Esophagus muscularis mucosa (tissue), 4 donors: ENCODE measurements at regions not wholly inside any gene's neighbourhood (a gene's known extent, or its start where the extent isn't known, plus 50 kb on each side); places are given as distances from the start of the nearest gene placed in this dataset.

Experiments used
- DNase-seq: peaks from one replicate; pipeline ENCODE4 v3.0.0-alpha.2; 2017; ENCODE audit errors: extremely low spot score
- H3K27ac ChIP-seq, 4 donors: fragments of 200-600 bp; sonication (generic); replicated peaks in 1 of 4; 1 replicate in 3 of 4; 2 replicates in 1 of 4; pipeline ENCODE4 v1.5.1; 2016 to 2019; ENCODE audit warnings: mild to moderate bottlenecking in 1 of 4
- H3K27me3 ChIP-seq, 4 donors: fragments of 200-600 bp; sonication (generic); one replicate each; pipeline versions ENCODE4 v1.5.1 to v1.6.0; 2016 to 2019
- H3K36me3 ChIP-seq, 4 donors: fragments of 200-600 bp; sonication (generic); one replicate each; pipeline ENCODE4 v1.5.1; 2016 to 2019
- H3K4me1 ChIP-seq, 4 donors: fragments of 200-600 bp; sonication (generic); one replicate each; pipeline ENCODE4 v1.5.1; 2016 to 2019
- H3K4me3 ChIP-seq, 4 donors: fragments of 200-600 bp; sonication (generic); 1 replicate in 2 of 4; 2 replicates in 2 of 4; pipeline ENCODE4 v1.5.1; 2016 to 2019; ENCODE audit warnings: mild to moderate bottlenecking in 4 of 4, moderate library complexity in 1 of 4
- H3K9me3 ChIP-seq, 4 donors: fragments of 200-600 bp; sonication (generic); 1 replicate in 3 of 4; 2 replicates in 1 of 4; pipeline ENCODE4 v1.5.1; 2016 to 2019
- EP300 ChIP-seq: sonication (generic); formaldehyde crosslinking; IDR thresholded peaks from one replicate; pipeline ENCODE4 v1.6.1; 2017; ENCODE audit warnings: antibody characterized with exemption
- POLR2A ChIP-seq: fragments of 450-650 bp; IDR thresholded peaks from one replicate; pipeline ENCODE4 v1.6.1; 2017; ENCODE audit warnings: antibody characterized with exemption, moderate library complexity, mild to moderate bottlenecking, low read depth
- POLR2AphosphoS5 ChIP-seq, 2 donors: sonication (generic); formaldehyde crosslinking; IDR thresholded peaks; one replicate each; pipeline ENCODE4 v1.6.1; 2017; ENCODE audit warnings: antibody characterized with exemption in 2 of 2
- WGBS: methylation state at CpG from one replicate; pipeline ENCODE4 v1.1.5; 2018; 5-methylcytosine and 5-hydroxymethylcytosine counted together
- intact Hi-C: fragments of 100-400 bp; cut with DNase I; formaldehyde crosslinking; loops from one replicate; pipeline ENCODE4 v1.15.1; 2023
- TF ChIP-seq, protein P1 (sequence below), 3 experiments: fragments of 200-600 bp in 2 of 3; fragments of 450-650 bp in 1 of 3; sonication (generic) in 2 of 3; IDR thresholded peaks; one replicate each; pipeline ENCODE4 v1.5.1; 2017 to 2019; ENCODE audit warnings: antibody characterized with exemption in 3 of 3, mild to moderate bottlenecking in 2 of 3, moderate library complexity in 1 of 3

GRCh38 chr1:188489336-188490112 is 1660.8 kb downstream of the PLA2G4A start:
- DNase-seq: no peak
- H3K9me3 ChIP-seq: no peaks in the 10 kb centered on the region
- no peaks in the 10 kb centered on the region for H3K36me3 ChIP-seq
- no peaks in the 10 kb centered on the region for H3K27me3 ChIP-seq
- no peak overlapping the region for H3K4me3 ChIP-seq
- H3K27ac ChIP-seq: no peak overlapping the region
- 49% methylated on average over 5 of the region's 5 CpGs for WGBS
- intact Hi-C loops: no loop called here
- no peaks in the 10 kb centered on the region for H3K4me1 ChIP-seq
- TF ChIP-seq EP300 (no peak), POLR2AphosphoS5 (IDR thresholded peaks at IDR 0.05) (no peak), POLR2A (no peak)
- TF ChIP-seq, protein P1, sequence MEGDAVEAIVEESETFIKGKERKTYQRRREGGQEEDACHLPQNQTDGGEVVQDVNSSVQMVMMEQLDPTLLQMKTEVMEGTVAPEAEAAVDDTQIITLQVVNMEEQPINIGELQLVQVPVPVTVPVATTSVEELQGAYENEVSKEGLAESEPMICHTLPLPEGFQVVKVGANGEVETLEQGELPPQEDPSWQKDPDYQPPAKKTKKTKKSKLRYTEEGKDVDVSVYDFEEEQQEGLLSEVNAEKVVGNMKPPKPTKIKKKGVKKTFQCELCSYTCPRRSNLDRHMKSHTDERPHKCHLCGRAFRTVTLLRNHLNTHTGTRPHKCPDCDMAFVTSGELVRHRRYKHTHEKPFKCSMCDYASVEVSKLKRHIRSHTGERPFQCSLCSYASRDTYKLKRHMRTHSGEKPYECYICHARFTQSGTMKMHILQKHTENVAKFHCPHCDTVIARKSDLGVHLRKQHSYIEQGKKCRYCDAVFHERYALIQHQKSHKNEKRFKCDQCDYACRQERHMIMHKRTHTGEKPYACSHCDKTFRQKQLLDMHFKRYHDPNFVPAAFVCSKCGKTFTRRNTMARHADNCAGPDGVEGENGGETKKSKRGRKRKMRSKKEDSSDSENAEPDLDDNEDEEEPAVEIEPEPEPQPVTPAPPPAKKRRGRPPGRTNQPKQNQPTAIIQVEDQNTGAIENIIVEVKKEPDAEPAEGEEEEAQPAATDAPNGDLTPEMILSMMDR (IDR thresholded peaks at IDR 0.05): no peak

GRCh38 chr1:188496506-188496905 is 1667.8 kb downstream of the PLA2G4A start:
- TF ChIP-seq EP300: no peak
- TF ChIP-seq, protein P1 (IDR thresholded peaks at IDR 0.05): no peak
- TF ChIP-seq POLR2A: no peak
- no peak for TF ChIP-seq POLR2AphosphoS5 (IDR thresholded peaks at IDR 0.05)
- Histone ChIP-seq H3K36me3 (no peaks in the 10 kb centered on the region), H3K27me3 (no peaks in the 10 kb centered on the region), H3K4me3 (no peak overlapping the region), H3K9me3 (peaks cover 0 to 14% (median 0%) of the 10 kb centered on the region in 4 donors), H3K27ac (no peak overlapping the region), H3K4me1 (no peaks in the 10 kb centered on the region)
- whole genome bisulfite sequencing: 88% methylated on average over 1 of the region's 1 CpG
- no peak for DNase-seq
- intact Hi-C loops: no loop called here

DNA sequence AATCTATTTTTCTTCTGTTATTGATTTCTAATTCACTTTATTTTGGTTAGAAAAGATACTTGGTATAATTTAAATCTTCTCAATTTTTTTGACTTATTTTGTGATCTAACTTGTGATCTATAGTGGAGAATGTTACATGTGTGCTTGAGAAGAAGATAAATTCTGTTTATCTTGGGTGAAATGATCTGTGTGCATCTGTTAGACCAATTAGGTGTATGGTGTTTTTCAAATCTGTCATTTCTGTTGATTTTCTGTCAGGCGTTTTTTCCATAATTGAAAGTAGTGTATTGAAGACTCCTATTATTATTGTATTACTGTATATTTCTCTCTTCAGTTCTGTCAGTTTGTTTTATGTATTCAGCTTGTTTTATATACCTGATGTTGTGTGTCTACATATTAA is 1668.3 kb downstream of the PLA2G4A start:
- intact Hi-C loops: no loop called here
- WGBS: 82% methylated on average over 1 of the region's 1 CpG
- no peak for DNase-seq
- no peaks in the 10 kb centered on the region for H3K36me3 ChIP-seq
- no peak overlapping the region for H3K4me3 ChIP-seq
- H3K4me1 ChIP-seq: no peaks in the 10 kb centered on the region
- H3K27me3 ChIP-seq: no peaks in the 10 kb centered on the region
- TF ChIP-seq, protein P1 (IDR thresholded peaks at IDR 0.05): no peak
- no peak for TF ChIP-seq POLR2A
- no peak for TF ChIP-seq EP300
- TF ChIP-seq POLR2AphosphoS5 (IDR thresholded peaks at IDR 0.05): no peak
- H3K27ac ChIP-seq: no peak overlapping the region
- peaks cover 0 to 14% (median 0%) of the 10 kb centered on the region in 4 donors for H3K9me3 ChIP-seq

DNA sequence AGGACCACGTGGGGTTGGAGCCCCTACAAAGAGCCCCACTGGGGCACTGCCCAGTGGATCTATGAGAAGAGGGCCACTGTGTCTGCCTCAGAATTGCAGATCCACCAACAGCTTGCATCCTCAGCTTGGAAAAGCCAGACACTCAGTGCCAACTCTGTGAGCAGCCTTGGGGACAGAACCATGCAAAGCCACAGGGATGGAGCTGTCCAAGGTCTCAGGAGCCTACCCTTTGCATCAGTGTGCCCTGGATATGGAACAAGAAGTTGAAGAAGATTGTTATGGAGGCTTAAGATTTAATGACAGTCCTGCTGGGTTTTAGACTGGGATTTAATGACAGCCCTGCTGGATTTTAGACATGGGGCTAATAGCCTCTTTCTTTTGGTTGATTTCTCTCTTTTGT is 1670.9 kb downstream of the PLA2G4A start:
- WGBS: 71% methylated on average over 1 of the region's 1 CpG
- Histone ChIP-seq H3K4me1 (no peaks in the 10 kb centered on the region), H3K27me3 (no peaks in the 10 kb centered on the region), H3K4me3 (no peak overlapping the region), H3K27ac (no peak overlapping the region), H3K36me3 (no peaks in the 10 kb centered on the region), H3K9me3 (peaks cover 0 to 14% (median 0%) of the 10 kb centered on the region in 4 donors)
- DNase-seq: no peak
- TF ChIP-seq POLR2AphosphoS5 (IDR thresholded peaks at IDR 0.05): no peak
- TF ChIP-seq EP300: no peak
- no peak for TF ChIP-seq POLR2A
- TF ChIP-seq, protein P1 (IDR thresholded peaks at IDR 0.05): no peak
- intact Hi-C loops: no loop called here

DNA sequence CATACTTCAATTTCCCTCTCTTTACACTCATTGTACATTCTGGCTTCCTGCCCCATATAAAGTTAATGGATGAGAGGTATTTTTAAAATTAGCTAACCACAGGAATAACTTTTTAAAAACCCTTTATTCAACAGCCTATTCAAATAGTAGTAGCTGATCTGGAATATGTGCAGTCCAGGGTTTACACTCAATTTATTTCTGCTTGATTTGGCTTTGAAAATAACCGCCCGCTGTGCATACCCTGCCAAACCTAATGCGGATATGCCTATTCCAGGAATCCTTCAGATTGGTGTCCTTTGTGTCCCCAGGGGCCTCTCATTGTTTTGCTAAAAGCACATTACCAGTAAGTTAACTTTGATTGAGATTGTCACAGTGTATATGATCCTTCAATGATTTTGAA is 1686.2 kb downstream of the PLA2G4A start:
- TF ChIP-seq POLR2AphosphoS5 (IDR thresholded peaks at IDR 0.05): no peak
- no peak for TF ChIP-seq EP300
- no peak for TF ChIP-seq POLR2A
- TF ChIP-seq, protein P1 (IDR thresholded peaks at IDR 0.05): no peak
- WGBS: 70% methylated on average over 3 of the region's 3 CpGs
- Histone ChIP-seq H3K9me3 (no peaks in the 10 kb centered on the region), H3K4me3 (no peak overlapping the region), H3K27ac (no peak overlapping the region), H3K27me3 (no peaks in the 10 kb centered on the region), H3K4me1 (no peaks in the 10 kb centered on the region), H3K36me3 (no peaks in the 10 kb centered on the region)
- DNase-seq: no peak
- intact Hi-C loops: no loop called here
